Glutamatergic neuron (in vitro differentiated cells): ENCODE measurements at regions not wholly inside any gene's neighbourhood (a gene's known extent, or its start where the extent isn't known, plus 50 kb on each side); places are given as distances from the start of the nearest gene placed in this dataset.

ENCODE experiments used
- DNase-seq: peaks from one replicate; pipeline ENCODE4 v3.0.0; 2022
- H3K27ac Mint-ChIP-seq: one replicate; pipeline ENCODE4 v1.8.0; 2020; ENCODE audit warnings: mild to moderate bottlenecking, mixed read lengths, inconsistent platforms; ENCODE audit not compliant: unreplicated experiment
- H3K27me3 Mint-ChIP-seq: one replicate; pipeline ENCODE4 v1.8.0; 2020; ENCODE audit warnings: mild to moderate bottlenecking, moderate library complexity, mixed read lengths, inconsistent platforms; ENCODE audit not compliant: unreplicated experiment
- H3K36me3 Mint-ChIP-seq: one replicate; pipeline ENCODE4 v1.8.0; 2020; ENCODE audit warnings: mild to moderate bottlenecking, mixed read lengths, inconsistent platforms; ENCODE audit not compliant: unreplicated experiment
- H3K4me1 Mint-ChIP-seq: one replicate; pipeline ENCODE4 v1.8.0; 2020; ENCODE audit warnings: mild to moderate bottlenecking, low read depth, mixed read lengths, inconsistent platforms; ENCODE audit not compliant: unreplicated experiment
- H3K4me3 Mint-ChIP-seq: one replicate; pipeline ENCODE4 v1.8.0; 2020; ENCODE audit warnings: mild to moderate bottlenecking, mixed read lengths, inconsistent platforms; ENCODE audit not compliant: unreplicated experiment
- H3K9me3 Mint-ChIP-seq: one replicate; pipeline ENCODE4 v1.8.0; 2020; ENCODE audit warnings: mild to moderate bottlenecking, moderate library complexity, mixed read lengths, inconsistent platforms; ENCODE audit not compliant: unreplicated experiment
- CTCF ChIP-seq: fragments of 200-600 bp; sonication (generic); IDR thresholded peaks from one replicate; pipeline ENCODE4 v1.5.0; 2021; ENCODE audit not compliant: partially characterized antibody, unreplicated experiment

GRCh38 chr2:156812496-156812895 lies 376.3 kb downstream of the GPD2 start:
- Mint-ChIP-seq H3K4me3 (no peak overlapping the region), H3K4me1 (no peaks in the 10 kb centered on the region), H3K27ac (no peak overlapping the region), H3K36me3 (no peaks in the 10 kb centered on the region), H3K9me3 (no peaks in the 10 kb centered on the region), H3K27me3 (peaks cover 4% of the 10 kb centered on the region)
- no peak for TF ChIP-seq CTCF
- DNase-seq: no peak

GRCh38 chr2:156817430-156817829 lies 381.3 kb downstream of the GPD2 start:
- Mint-ChIP-seq H3K27ac (no peak overlapping the region), H3K4me3 (no peak overlapping the region), H3K27me3 (no peaks in the 10 kb centered on the region), H3K36me3 (no peaks in the 10 kb centered on the region), H3K4me1 (no peaks in the 10 kb centered on the region), H3K9me3 (no peaks in the 10 kb centered on the region)
- no peak for TF ChIP-seq CTCF
- DNase-seq: no peak

GRCh38 chr2:156818221-156818620 lies 382.0 kb downstream of the GPD2 start:
- Mint-ChIP-seq H3K4me3 (no peak overlapping the region), H3K27me3 (no peaks in the 10 kb centered on the region), H3K27ac (no peak overlapping the region), H3K36me3 (no peaks in the 10 kb centered on the region), H3K9me3 (no peaks in the 10 kb centered on the region), H3K4me1 (no peaks in the 10 kb centered on the region)
- no peak for DNase-seq
- TF ChIP-seq CTCF: no peak

GRCh38 chr2:156818944-156819343 lies 382.8 kb downstream of the GPD2 start:
- no peaks in the 10 kb centered on the region for H3K27me3 Mint-ChIP-seq
- no peak overlapping the region for H3K27ac Mint-ChIP-seq
- no peaks in the 10 kb centered on the region for H3K36me3 Mint-ChIP-seq
- no peak overlapping the region for H3K4me3 Mint-ChIP-seq
- no peaks in the 10 kb centered on the region for H3K4me1 Mint-ChIP-seq
- no peaks in the 10 kb centered on the region for H3K9me3 Mint-ChIP-seq
- TF ChIP-seq CTCF: no peak
- no peak for DNase-seq

GRCh38 chr2:156826341-156826933 lies 390.3 kb downstream of the GPD2 start:
- Mint-ChIP-seq H3K9me3 (no peaks in the 10 kb centered on the region), H3K36me3 (no peaks in the 10 kb centered on the region), H3K4me1 (no peaks in the 10 kb centered on the region), H3K27me3 (no peaks in the 10 kb centered on the region), H3K27ac (no peak overlapping the region), H3K4me3 (no peak overlapping the region)
- TF ChIP-seq CTCF: no peak
- DNase-seq: no peak
